Activated T-helper 1 cell treated with anti-CD3 and anti-CD28 coated beads, Interleukin-12 subunit alpha, Interleukin-12 subunit beta, Interleukin-2, Interleukin-4 antibody, amounts not matched to agents 30 ng/mL and 10 ng/mL and 1 ng/mL, durations not matched to agents 14 hours and 24 hours and 36 hours (primary cell): ENCODE measurements at regions not wholly inside any gene's neighbourhood (a gene's known extent, or its start where the extent isn't known, plus 50 kb on each side); places are given as distances from the start of the nearest gene placed in this dataset.

Source experiments
- DNase-seq: peaks from one replicate; pipeline ENCODE4 v3.0.0; 2021; ENCODE audit warnings: low spot score
- H3K27ac Mint-ChIP-seq: one replicate; pipeline ENCODE4 v1.8.0; 2021; ENCODE audit warnings: mild to moderate bottlenecking, mixed read lengths
- H3K27me3 Mint-ChIP-seq: one replicate; pipeline ENCODE4 v1.8.0; 2022; ENCODE audit warnings: mild to moderate bottlenecking, moderate library complexity, mixed read lengths; ENCODE audit not compliant: insufficient read depth
- H3K36me3 Mint-ChIP-seq: one replicate; pipeline ENCODE4 v1.8.0; 2021; ENCODE audit warnings: low read depth, mixed read lengths
- H3K4me1 Mint-ChIP-seq: one replicate; pipeline ENCODE4 v1.8.0; 2021; ENCODE audit warnings: low read depth, mixed read lengths
- H3K4me3 Mint-ChIP-seq: one replicate; pipeline ENCODE4 v1.8.0; 2021; ENCODE audit warnings: mild to moderate bottlenecking, moderate library complexity, mixed read lengths
- H3K9me3 Mint-ChIP-seq: one replicate; pipeline ENCODE4 v1.8.0; 2021; ENCODE audit warnings: mixed read lengths
- intact Hi-C: fragments of 100-400 bp; cut with micrococcal nuclease; formaldehyde crosslinking; loops from one replicate; pipeline ENCODE4 v1.15.1; 2024

GRCh38 chr6:29999416-29999815, 57.1 kb downstream of the HLA-A start:
- H3K27me3 Mint-ChIP-seq, result peaks cover 22% of the 10 kb centered on the region

GRCh38 chr6:30000156-30000791, 57.9 kb downstream of the HLA-A start:
- DNase-seq, result no peak
- H3K9me3 Mint-ChIP-seq, result no peaks in the 10 kb centered on the region
- intact Hi-C loops, result no loop called here

More at GRCh38 chr6:29999416-29999815, 57.1 kb downstream of the HLA-A start:
- DNase-seq, result no peak
- intact Hi-C loops, result no loop called here
- Mint-ChIP-seq H3K4me3 (no peak overlapping the region), H3K4me1 (no peaks in the 10 kb centered on the region), H3K27ac (no peak overlapping the region), H3K36me3 (no peaks in the 10 kb centered on the region), H3K9me3 (no peaks in the 10 kb centered on the region)

DNA sequence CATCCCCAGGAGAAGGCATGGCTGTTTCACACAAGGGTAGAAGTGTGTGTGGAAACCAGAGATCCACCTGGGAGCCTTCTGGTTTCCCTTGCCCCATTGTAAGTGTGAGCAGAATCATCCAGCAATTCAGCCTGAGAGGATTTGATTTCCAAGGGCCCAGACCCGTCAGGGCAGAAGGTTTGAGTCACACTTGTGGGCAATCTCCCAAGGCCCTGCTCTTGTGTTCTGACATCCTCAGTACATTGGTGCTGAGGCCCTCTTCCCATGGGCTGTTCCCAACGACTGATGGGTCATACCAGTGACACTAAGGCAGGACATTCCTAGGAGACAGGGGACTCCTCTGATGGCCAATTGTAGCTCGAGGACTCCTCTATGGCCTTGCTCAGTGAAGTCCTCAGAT, 58.2 kb upstream of the POLR1H start:
- Mint-ChIP-seq H3K4me3 (no peak overlapping the region), H3K4me1 (peaks cover 14% of the 10 kb centered on the region), H3K27me3 (peaks cover 41% of the 10 kb centered on the region), H3K36me3 (no peaks in the 10 kb centered on the region), H3K9me3 (no peaks in the 10 kb centered on the region), H3K27ac (no peak overlapping the region)
- no peak for DNase-seq
- intact Hi-C loops, result no loop called here

More at GRCh38 chr6:30000156-30000791, 57.9 kb downstream of the HLA-A start:
- peaks cover 29% of the 10 kb centered on the region for H3K27me3 Mint-ChIP-seq
- H3K36me3 Mint-ChIP-seq, result no peaks in the 10 kb centered on the region
- no peak overlapping the region for H3K4me3 Mint-ChIP-seq
- H3K27ac Mint-ChIP-seq, result no peak overlapping the region
- H3K4me1 Mint-ChIP-seq, result no peaks in the 10 kb centered on the region

DNA sequence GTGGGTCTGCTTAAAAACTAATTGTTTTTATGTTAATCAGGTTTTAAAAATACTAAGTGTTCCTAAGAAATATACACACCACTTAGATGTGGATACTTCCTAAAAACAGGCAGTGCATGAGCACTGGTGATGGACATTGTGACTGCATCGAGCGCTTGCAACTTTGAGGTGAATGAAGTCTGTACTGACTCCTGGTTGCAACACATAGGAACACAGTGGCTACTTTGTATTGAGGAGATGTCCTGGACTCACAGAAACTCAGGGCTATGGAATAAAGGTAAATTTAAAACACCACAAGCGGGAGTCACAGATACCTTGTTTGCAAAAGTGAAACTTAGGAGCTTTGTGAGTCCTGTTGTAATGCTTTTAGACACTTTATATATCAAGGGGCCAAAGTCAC, 55.6 kb upstream of the POLR1H start:
- Mint-ChIP-seq H3K4me3 (peak overlapping the region; percentile 69), H3K36me3 (no peaks in the 10 kb centered on the region)

DNA sequence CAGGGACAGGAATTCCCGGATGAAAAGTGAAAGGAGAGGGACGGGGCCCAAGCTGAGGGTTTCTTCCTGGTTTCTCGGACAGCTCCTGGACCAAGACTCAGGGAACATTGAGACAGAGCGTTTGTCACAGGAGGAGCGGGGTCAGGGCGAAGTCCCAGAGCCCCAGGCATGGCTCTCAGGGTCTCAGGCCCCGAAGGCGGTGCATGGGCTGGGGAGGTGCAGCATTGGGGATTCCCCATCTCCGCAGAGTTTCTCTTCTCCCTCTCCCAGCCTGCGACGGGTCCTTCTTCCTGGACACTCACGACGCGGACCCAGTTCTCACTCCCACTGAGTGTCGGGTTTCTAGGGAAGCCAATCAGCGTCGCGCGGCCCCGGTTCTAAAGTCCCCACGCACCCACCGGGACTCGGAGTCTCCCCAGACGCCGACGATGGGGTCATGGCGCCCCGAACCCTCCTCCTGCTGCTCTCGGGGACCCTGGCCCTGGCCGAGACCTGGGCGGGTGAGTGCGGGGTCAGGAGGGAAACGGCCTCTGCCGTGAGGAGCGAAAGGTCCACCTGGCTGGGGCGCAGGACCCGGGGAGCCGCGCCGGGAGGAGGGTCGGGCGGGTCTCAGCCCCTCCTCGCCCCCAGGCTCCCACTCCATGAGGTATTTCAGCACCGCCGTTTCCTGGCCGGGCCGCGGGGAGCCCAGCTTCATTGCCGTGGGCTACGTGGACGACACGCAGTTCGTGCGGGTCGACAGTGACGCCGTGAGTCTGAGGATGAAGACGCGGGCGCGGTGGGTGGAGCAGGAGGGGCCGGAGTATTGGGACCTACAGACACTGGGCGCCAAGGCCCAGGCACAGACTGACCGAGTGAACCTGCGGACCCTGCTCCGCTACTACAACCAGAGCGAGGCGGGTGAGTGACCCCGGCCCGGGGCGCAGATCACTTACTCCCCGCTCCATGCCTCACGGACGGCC, 54.6 kb upstream of the POLR1H start:
- Mint-ChIP-seq H3K27me3 (peaks cover 45% of the 10 kb centered on the region), H3K4me3 (peak overlapping the region; percentile 70), H3K36me3 (no peaks in the 10 kb centered on the region), H3K9me3 (no peaks in the 10 kb centered on the region), H3K4me1 (peaks cover 14% of the 10 kb centered on the region), H3K27ac (no peak overlapping the region)
- no peak for DNase-seq
- intact Hi-C loops, result loop anchor here (1.0 kb wide), 1 partner anchor 29 kb away; no protein-coding TSS in a partner anchor

More for the DNA sequence above, 55.6 kb upstream of the POLR1H start:
- H3K4me1 Mint-ChIP-seq, result peaks cover 14% of the 10 kb centered on the region
- no peak overlapping the region for H3K27ac Mint-ChIP-seq
- no peaks in the 10 kb centered on the region for H3K9me3 Mint-ChIP-seq
- no peak for DNase-seq
- intact Hi-C loops, result no loop called here
- H3K27me3 Mint-ChIP-seq, result peaks cover 48% of the 10 kb centered on the region

DNA sequence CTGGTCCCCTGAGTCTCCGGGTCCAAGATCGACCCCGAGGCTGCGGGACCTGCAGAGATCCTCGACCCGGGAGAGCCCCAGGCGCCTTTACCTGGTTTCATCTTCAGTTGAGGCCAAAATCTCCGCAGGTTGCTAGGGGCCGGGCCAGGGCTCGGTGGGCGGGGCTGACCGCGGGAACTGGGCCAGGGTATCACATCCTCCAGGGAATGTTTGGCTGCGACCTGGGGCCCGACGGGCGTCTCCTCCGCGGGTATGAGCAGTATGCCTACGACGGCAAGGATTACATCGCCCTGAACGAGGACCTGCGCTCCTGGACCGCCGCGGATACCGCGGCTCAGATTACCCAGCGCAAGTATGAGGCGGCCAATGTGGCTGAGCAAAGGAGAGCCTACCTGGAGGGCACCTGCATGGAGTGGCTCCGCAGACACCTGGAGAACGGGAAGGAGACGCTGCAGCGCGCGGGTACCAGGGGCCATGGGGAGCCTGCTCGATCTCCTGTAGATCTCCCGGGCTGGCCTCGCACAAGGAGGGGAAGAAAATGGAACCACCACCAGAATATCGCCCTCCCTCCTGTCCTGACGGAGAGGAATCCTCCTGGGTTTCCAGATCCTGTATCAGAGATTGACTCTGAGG, 53.8 kb upstream of the POLR1H start:
- DNase-seq, result no peak
- no peak overlapping the region for H3K27ac Mint-ChIP-seq
- intact Hi-C loops, result no loop called here
- peak overlapping the region; percentile 51 for H3K4me3 Mint-ChIP-seq
- no peaks in the 10 kb centered on the region for H3K36me3 Mint-ChIP-seq
- no peaks in the 10 kb centered on the region for H3K9me3 Mint-ChIP-seq
- H3K27me3 Mint-ChIP-seq, result peaks cover 45% of the 10 kb centered on the region
- peaks cover 14% of the 10 kb centered on the region for H3K4me1 Mint-ChIP-seq

DNA sequence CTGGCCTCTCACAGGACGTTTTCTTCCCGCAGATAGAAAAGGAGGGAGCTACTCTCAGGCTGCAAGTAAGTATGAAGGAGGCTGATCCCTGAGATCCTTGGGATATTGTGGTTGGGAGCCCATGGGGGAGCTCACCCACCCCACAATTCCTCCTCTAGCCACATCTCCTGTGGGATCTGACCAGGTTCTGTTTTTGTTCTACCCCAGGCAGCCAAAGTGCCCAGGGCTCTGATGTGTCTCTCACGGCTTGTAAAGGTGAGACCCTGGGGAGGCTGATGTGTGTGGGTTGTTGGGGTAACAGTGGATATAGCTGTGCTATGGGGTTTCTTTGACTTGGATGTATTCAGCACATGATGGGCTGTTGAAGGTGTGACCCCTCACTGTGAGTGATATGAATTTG, 52.0 kb upstream of the POLR1H start:
- Mint-ChIP-seq H3K27me3 (peaks cover 40% of the 10 kb centered on the region), H3K36me3 (no peaks in the 10 kb centered on the region), H3K27ac (no peak overlapping the region), H3K4me3 (no peak overlapping the region), H3K9me3 (no peaks in the 10 kb centered on the region), H3K4me1 (peaks cover 14% of the 10 kb centered on the region)
- no peak for DNase-seq
- intact Hi-C loops, result no loop called here
